HL-60 (cell line): ENCODE measurements at regions not wholly inside any gene's neighbourhood (a gene's known extent, or its start where the extent isn't known, plus 50 kb on each side); places are given as distances from the start of the nearest gene placed in this dataset.

Experiments
- GABPA ChIP-seq: IDR thresholded peaks from 2 replicates; pipeline ENCODE4 v1.6.1; 2012; ENCODE audit warnings: low read depth
- POLR2AphosphoS5 ChIP-seq: IDR thresholded peaks from 2 replicates; pipeline ENCODE4 v1.6.1; 2012; ENCODE audit warnings: low read depth
- SPI1 ChIP-seq: IDR thresholded peaks from 2 replicates; pipeline ENCODE4 v1.6.1; 2012; ENCODE audit warnings: low read depth, mild to moderate bottlenecking, borderline replicate concordance
- TF ChIP-seq, protein P1 (sequence below): IDR thresholded peaks from 2 replicates; pipeline ENCODE4 v1.6.1; 2012; ENCODE audit warnings: low read depth; ENCODE audit not compliant: insufficient replicate concordance
- TF ChIP-seq, protein P2 (sequence below): IDR thresholded peaks from one replicate; pipeline ENCODE4 v1.5.1; 2011; ENCODE audit warnings: low read length, control low read depth, inconsistent platforms; ENCODE audit not compliant: insufficient read depth

DNA sequence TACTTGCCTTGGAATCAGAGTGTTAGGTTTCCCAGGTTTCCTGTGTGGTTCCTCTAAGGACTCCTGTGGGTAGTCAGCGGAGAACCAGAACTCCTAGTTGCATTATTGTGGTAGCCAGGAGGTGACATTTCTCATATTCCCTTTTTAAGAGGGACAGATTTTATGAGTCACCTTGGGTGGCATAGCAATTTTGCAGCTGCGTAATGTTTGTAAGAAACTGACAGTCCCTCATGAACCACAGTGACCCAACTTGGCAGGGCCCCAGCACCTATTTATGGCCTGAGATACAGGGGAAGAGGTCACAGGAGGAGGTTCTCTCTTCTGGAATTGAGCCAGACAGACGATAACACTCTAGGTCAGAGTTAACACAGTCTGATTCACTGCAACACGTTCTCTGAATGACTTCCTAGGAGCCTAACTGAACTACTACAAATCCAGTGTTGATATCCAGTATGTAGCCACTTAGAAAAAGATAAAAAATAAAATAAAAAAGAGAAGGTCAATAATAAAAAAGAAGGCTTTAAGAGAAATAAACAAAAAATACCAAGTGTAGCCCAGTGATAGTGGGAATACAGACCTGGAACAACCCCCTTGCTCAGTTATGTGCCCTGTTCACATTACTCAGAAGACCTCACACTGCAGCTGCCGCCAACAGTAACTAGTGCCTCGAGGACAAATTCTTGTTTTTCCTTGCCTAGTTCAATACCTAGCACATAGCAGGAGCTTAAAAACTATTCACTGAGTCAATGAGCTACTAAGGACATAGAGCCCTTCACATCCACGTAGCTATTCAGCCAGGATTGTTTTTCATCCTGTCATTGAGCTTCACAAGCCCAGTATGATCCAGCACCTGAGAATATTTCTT is 50.7 kb upstream of the VLDLR start:
- TF ChIP-seq, protein P1, sequence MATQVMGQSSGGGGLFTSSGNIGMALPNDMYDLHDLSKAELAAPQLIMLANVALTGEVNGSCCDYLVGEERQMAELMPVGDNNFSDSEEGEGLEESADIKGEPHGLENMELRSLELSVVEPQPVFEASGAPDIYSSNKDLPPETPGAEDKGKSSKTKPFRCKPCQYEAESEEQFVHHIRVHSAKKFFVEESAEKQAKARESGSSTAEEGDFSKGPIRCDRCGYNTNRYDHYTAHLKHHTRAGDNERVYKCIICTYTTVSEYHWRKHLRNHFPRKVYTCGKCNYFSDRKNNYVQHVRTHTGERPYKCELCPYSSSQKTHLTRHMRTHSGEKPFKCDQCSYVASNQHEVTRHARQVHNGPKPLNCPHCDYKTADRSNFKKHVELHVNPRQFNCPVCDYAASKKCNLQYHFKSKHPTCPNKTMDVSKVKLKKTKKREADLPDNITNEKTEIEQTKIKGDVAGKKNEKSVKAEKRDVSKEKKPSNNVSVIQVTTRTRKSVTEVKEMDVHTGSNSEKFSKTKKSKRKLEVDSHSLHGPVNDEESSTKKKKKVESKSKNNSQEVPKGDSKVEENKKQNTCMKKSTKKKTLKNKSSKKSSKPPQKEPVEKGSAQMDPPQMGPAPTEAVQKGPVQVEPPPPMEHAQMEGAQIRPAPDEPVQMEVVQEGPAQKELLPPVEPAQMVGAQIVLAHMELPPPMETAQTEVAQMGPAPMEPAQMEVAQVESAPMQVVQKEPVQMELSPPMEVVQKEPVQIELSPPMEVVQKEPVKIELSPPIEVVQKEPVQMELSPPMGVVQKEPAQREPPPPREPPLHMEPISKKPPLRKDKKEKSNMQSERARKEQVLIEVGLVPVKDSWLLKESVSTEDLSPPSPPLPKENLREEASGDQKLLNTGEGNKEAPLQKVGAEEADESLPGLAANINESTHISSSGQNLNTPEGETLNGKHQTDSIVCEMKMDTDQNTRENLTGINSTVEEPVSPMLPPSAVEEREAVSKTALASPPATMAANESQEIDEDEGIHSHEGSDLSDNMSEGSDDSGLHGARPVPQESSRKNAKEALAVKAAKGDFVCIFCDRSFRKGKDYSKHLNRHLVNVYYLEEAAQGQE, result no peak
- peak; percentile 82 for TF ChIP-seq POLR2AphosphoS5
- TF ChIP-seq, protein P2, sequence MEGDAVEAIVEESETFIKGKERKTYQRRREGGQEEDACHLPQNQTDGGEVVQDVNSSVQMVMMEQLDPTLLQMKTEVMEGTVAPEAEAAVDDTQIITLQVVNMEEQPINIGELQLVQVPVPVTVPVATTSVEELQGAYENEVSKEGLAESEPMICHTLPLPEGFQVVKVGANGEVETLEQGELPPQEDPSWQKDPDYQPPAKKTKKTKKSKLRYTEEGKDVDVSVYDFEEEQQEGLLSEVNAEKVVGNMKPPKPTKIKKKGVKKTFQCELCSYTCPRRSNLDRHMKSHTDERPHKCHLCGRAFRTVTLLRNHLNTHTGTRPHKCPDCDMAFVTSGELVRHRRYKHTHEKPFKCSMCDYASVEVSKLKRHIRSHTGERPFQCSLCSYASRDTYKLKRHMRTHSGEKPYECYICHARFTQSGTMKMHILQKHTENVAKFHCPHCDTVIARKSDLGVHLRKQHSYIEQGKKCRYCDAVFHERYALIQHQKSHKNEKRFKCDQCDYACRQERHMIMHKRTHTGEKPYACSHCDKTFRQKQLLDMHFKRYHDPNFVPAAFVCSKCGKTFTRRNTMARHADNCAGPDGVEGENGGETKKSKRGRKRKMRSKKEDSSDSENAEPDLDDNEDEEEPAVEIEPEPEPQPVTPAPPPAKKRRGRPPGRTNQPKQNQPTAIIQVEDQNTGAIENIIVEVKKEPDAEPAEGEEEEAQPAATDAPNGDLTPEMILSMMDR, result no peak
- TF ChIP-seq GABPA, result no peak
- no peak for TF ChIP-seq SPI1
